ENCODE measurements at regions not wholly inside any gene's neighbourhood (a gene's known extent, or its start where the extent isn't known, plus 50 kb on each side); places are given as distances from the start of the nearest gene placed in this dataset.

DNA sequence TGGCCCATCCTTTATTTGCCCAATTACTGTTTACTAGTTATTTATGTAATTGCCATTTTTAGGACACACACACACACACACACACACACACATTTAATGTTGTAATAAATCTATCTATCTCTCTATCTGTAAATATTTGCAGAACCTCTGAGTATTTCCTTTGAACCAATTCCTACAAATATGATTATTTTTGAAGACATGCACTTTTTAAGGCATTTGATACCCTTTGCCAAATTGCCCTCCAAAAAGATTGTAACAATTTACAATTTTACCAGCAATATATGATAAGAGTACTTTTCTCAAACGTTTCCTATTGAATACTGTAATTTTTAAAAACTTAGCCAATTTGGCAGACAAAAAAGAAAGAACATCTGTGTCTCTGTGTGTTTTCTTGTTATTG lies 143.8 kb upstream of the FOXF1 start:
- intact Hi-C loops (cut with DNase I), result no loop called here
- no peak for ATAC-seq

DNA sequence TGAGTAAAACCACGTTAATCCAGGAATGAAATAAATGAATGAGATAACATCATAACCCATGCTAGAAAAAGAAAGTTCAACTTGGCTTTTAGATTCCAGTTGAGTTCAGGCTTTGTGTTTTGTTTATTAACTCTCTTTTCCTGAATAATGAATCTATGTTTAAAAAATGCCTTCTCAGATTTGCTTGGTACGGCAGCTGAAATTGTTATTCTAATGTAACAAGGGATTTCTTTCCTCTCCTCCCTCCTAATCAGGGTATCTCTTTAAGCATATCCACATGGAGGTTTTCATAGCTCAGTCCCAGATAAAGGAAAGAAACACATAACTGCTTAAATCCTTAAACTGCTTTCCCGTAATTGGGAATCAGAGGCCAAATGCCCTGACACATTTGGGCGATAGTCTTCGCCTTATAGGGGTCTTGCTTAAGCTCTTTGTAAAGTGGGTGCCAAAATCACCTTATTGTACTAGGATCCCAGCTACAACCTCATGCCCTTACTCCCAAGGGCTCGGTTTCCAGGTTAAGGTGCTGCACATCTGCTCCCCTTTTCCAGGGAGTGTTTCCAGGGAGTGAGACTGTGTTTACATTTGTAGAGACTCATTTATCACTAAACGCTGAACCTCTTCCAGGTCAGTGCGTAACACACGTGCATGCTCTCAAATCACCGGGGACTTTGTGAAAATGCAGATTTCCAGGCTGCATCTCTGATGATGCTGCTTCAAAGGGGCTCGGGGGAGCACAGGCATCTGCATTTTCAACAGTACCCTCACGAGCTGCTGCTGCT lies 142.8 kb upstream of the FOXF1 start:
- intact Hi-C loops (cut with DNase I), result no loop called here
- ATAC-seq (no peak), DNase-seq (no peak)

More for the DNA sequence above, 143.8 kb upstream of the FOXF1 start:
- no peak for DNase-seq

DNA sequence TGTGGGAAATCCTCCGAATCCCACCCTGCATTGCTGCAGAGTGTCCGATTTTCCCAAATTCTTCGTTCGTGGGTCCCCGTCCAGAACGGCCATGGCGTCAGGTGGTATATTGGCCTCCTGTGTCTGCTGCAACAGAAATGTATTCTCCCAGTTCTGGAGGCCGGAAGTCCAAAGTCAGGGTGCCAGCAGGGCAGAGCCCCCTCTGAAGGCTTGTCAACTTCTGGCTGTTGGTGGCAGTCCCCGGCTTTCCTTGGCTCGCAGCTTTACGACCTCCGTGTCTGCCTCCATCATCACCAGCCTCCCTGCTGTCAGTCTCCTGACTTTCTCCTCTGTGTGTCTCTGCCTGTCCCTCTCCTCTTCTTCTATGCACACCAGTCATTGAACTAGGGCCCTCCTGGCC lies 142.1 kb upstream of the FOXF1 start:
- DNase-seq, result no peak

DNA sequence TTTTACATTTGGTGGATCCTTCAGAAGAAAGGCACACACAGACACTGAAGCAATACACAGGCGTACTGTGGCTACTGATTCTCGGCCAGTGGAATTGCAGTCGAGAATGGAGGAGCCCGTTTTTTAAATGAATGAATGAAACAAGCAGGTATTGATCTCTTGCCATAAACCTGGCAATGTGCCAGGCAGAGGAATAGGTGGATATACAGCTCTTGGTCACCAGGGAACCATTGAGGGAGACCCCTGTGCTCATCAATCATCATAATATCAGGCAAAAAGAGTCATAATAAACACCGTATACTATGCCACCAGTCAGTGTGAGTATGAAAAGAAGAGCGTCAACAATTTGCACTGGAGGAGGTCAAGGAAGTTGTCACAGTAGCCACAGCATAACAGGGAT lies 140.3 kb upstream of the FOXF1 start:
- ATAC-seq (no peak), DNase-seq (no peak)
- intact Hi-C loops (cut with DNase I), result no loop called here

More for the DNA sequence above, 142.1 kb upstream of the FOXF1 start:
- ATAC-seq, result no peak
- intact Hi-C loops (cut with DNase I), result no loop called here

DNA sequence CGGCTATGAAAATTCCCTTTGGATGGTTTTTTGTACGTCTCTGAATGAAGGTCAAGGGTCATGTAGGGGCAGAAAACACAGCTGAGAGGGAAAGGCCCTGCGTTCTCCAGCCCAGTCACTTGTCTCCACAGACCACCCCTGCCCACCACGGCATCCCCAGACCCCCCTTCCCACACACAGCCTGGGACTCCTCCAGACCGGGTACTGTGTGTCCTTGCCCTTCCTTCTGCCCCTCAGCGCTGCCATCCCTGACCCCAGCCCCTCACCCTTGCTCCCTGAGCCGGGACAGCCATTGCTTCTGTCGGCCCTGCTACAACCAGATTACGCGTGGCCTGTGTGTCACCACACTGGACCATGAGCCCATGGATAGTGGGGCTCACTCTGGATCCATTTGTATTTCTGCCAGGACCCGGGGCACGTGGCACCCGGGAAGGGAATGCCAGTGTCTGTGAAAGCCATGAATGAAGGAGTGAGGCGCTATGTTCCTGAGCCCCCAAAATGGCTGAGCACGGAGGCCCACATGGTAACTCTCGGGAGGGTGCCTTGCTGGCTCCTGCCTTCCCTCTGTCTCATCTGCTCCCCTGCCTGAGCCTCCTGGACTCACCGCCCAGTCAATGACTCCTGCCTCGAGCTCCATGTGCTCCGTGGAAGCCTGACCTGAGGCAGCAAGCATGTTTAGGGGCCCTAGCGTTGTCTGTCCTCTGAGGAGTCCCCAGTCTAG lies 139.1 kb upstream of the FOXF1 start:
- intact Hi-C loops (cut with DNase I), result no loop called here
- ATAC-seq, result no peak
- DNase-seq, result no peak

DNA sequence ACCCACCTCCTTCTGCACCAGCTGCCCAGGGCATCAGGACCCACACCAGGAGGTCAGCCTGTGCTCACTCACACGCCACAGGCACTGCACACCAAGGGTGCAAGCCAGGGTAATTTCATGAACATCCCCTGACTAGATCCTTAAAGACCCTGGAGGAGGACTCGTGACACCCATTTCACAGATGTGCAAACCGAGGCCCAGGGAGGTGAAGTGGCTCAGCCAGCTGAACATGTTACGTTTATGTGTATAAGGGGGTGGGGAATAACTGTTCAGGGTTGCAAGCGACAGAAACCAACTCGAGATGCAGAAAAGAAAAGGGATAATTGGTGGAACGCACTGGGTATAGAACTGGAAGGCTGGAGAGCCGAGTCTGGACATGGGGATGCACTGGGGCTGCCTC lies 138.1 kb upstream of the FOXF1 start:
- DNase-seq (no peak), ATAC-seq (no peak)
- intact Hi-C loops (cut with DNase I), result no loop called here

DNA sequence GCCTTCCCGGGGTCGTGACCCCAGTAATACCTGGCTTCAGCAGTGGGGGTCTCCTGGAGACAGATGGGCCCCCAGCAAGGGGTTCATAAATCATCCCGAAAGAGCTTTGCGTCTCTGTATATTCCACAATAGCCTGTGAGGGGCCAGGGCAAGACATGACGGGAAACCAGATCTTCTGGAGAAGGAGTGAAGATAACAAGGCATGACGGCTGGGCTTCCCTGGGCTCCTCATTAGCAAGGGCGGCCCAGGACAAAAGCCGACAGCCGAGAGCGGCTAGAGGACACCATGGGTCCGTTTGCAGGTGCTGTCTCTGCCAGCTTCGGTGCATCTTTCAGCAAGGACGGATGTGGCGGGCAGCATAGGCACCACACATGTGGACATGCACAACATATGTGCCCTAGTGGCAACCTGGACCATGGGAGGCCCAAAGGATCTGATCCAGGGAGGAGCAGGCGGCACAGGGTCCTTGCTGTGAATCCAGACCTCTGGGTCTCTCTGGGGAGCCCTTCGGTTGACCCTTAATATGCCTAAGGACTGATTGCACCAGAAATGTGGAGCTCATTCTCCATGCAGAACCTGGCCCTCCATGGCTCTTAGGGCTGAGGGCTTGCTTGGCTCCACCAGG lies 136.9 kb upstream of the FOXF1 start:
- DNase-seq (no peak), ATAC-seq (no peak)
- intact Hi-C loops (cut with DNase I), result no loop called here

DNA sequence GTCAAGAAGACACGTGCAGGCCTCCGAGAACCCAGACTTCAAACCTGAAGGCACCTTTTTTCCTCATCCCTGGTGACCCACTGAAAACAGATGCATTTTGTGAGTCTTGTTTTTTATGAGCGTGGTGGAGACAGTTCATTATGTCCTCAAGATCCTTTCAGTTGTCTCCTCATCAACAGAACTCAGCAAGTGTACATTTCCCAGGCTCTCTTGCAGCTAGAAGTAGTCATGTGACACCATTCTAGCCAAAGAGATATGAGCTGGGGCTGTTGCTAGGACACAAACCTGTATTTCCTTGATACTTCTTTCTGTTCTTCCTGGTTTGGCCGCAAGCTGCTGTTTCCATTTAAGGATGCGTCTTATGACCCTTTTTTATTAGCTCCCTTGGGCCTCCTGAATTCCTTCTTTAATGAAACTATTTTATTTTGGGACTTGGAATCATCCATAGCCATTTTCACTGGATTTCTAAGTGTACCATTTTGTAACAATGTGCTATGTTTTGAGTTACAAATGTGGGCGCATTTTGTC lies 135.7 kb upstream of the FOXF1 start:
- intact Hi-C loops (cut with DNase I), result no loop called here
- ATAC-seq (no peak), DNase-seq (no peak)

DNA sequence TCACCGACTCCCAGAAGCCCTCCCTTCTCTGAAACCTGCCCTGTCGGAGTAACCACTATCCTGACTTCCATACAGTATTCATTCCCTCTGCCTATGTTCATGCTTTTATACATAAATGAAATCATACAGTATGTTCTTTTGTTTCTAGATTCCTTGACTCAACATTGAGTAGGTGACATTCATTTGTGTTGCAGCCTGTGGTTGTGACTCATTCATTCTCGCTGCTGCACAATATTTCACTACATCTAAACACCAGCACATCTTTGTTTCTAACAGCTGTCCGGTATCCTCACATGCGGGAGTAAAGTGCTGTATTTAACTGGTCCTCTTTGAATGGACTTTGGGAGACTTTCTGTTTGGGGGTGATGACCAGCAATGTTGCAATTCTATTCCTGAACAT lies 135.0 kb upstream of the FOXF1 start:
- DNase-seq (no peak), ATAC-seq (no peak)
- intact Hi-C loops (cut with DNase I), result no loop called here

DNA sequence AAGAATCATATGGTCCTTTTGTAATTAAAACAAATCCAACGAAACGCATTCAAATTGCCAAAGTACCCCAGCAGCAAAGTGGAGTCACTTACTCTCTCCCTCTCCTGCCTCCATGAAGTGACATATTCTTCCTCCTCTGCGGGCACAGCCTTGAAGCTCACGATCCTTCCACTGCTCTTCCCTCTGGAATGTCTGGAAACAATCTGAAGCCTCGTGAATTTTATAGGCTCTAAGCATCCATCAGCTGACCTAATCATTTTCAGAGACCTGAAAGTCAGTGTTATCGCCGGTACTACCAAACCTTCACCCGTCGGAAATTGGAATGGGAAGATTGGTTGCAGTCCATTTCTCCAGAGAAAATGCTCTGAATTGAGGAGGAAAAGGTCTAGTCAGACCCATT lies 134.5 kb upstream of the FOXF1 start:
- DNase-seq (no peak), ATAC-seq (no peak)
- intact Hi-C loops (cut with DNase I), result no loop called here

DNA sequence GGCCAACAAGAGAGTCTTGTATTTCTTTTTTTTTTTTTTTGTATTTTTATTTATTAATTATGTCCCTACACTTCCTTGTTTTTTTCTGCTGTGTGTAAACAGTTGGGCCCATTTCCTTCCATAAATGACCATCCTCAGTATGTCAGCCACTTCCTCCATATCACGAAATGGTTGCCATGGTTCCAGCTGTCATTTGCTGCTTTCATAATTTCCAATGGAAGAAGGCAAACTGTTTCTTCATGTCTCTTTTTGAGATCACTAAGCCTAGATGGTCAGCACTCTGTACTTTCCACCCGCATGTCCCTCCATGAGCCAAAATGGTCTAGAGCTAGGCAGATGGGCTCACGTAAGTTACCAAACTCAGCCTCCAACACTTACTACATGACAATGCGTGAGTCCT lies 133.5 kb upstream of the FOXF1 start:
- ATAC-seq, result no peak
- no peak for DNase-seq
- intact Hi-C loops (cut with DNase I), result no loop called here

DNA sequence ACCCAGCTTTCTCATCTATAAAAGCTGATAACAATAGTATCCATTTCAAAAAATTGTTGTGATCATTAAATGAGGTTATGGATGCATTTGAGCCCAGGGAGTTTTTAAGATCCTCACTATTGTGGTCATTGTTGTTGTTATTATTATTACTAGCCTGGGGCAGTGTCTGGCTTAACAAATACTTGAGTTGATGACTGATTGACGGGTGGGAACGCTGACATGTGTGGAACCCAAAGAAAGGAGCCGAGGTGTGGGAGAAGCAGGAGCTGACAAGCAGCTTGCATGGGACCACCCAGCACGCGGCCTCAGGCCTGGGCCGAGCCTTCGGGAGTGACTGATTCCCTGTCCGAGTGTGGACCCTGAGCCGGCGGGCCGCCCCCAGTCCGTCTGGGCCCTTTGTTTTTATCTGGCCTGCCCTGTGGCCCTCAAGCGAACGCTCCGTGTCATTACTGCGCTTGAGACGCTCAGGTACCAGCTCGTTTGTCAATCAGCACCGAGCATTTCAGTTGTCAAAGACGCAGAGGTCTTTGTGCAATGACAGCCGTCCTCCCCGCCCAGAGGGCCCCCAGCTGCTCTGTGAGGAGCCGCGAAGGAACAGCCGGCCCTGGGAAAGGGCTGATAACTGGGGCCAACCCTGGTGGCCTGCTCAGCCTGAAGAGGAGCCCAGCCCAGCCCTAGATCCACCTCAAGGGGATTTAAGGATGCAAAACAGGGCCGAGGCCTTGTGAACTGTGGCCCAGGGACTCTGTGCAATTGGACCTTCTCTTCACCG lies 132.9 kb upstream of the FOXF1 start:
- DNase-seq (no peak), ATAC-seq (no peak)
- intact Hi-C loops (cut with DNase I), result no loop called here

DNA sequence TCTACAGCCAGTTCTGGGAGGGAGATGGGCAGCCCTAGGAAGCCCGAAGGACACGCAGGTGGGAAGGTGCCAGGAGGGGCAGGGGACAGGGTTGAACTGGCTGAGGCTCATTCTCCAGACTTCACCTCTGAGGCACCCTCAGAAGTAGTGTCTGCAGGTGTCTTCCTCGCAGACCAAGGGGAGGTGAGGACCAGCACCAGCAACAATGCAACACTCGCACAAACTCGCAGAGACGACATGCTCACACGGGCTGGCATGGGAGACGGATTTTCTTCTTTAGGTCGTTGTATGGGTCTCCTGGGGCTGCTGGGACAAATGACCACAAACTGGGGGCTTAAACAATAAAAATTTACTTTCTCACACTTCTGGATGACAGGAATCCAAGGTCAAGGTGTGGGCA lies 132.2 kb upstream of the FOXF1 start:
- intact Hi-C loops (cut with DNase I), result no loop called here
- DNase-seq (no peak), ATAC-seq (no peak)

DNA sequence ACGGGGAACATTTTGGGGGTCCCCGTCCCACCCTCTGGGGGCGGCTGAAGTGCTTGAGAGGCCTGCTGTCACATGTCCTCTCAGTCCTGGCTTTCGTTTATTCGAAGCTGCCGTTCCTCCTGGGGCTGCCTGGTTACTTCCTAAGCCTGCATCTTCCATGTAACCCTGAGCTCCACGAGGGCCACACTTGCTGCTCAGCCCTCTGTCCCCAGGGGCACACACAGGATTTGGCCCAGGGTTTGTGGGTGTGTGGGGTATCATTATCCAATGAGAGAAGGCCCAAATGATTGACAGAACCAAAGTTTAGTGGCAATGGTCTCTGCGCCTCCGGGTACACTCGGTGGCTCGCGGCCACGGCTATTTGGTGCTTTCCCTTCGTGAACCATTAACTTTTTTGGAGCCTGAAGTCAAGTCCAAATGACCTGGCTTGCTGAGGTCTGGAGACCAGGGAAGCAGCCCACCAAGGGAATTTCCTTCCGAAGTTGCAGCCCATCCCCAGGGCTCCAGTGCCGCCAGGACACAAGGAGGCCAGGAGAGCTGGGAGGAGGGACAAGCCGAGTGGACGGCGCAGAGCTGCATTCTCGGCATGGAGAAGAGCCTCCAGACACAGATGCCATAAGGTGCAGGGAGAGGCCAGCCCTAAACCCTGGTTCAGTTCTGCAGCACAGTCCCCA lies 131.4 kb upstream of the FOXF1 start:
- no peak for DNase-seq
- ATAC-seq, result no peak
- intact Hi-C loops (cut with DNase I), result no loop called here

DNA sequence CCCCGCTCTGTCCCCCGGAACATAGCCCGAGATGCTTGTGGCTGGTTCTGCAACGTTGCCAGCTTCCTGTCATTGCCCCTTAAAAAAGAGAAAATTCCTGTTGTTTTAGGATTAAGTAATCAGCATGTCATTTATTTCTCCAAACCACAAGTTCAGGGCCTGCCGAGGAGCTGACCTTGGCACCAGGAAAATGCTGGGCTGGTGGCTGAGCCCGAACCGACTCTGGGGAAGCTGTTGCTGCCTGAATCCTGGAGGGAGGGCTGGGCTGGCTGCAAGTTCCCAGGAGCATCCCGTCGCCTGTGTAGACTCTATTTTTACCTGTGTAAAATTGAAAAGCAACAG lies 130.9 kb upstream of the FOXF1 start:
- intact Hi-C loops (cut with DNase I), result no loop called here
- ATAC-seq (no peak), DNase-seq (no peak)

DNA sequence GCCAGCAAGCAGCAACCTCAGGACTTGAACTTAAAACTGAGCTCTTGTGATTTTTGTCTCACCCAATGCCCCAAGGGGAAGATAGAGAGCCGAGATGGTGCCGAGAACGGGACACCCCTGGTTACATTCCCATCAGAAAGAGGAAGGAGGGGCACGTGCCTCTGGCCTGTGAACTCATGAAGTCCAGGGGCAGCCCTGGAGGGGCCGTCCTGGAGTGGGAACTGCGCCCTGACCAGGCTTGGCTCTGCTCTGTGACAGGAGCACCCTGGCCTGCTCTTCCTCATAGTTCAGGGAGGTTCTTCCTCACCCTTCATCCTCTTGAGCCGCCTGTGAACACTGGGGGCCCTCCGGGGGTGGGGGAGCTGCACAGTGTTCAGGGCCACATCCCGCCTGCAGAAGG lies 130.3 kb upstream of the FOXF1 start:
- no peak for ATAC-seq
- intact Hi-C loops (cut with DNase I), result no loop called here
- no peak for DNase-seq

DNA sequence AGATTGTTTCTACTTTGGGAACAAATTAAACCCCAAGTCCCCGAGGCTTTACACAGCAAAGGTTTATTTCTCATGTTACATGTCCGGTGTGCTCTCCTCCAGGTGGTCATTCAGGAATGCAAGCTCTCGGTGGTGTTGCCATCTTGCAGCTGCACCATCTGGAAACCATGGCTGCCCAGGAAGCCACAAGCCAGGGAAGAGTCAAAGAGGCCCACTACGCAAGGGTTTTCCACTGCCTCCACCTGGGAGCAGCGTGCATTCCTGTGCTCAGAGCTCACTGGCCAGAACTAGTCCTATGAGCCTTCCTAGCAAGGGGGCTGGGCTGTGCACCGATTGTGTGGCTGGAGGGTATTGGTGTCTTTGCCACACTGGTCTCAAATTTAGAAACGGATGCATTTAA lies 128.8 kb upstream of the FOXF1 start:
- DNase-seq (no peak), ATAC-seq (no peak)
- intact Hi-C loops (cut with DNase I), result no loop called here

DNA sequence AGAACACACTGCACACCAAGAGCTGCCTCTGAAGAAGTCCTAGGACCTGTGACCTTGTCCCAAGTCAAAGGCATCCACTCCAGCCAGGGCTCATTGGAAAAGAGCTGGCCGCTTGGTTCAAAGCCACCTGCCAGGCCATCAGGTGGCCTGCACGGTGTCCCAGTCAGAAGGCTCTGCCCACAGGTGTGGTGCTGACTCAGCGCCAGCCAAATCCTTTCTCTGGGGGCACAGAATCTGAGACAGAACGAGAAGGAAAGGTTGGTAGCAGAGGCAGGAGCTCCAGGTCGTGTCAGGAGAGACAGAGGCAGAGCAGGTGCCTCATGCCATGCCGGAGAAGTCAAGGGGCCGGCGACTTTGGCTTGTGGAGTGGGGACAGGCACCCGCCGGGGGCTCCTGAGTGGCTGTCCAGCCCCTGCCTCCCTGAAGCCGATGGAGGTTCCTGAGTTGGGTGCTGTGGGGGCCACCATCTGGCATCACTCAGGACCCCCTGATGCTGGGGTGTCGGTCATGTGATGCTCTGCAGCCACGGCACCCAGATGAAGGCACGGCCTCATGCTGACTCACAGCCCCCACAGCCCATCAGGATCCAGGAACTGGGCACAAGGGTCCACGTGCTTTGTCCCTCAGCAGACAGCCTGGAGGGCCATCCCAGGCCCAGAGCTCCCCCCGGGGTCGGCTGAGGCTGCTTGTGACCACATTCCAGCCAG lies 128.1 kb upstream of the FOXF1 start:
- no peak for DNase-seq
- intact Hi-C loops (cut with DNase I), result no loop called here

More for the DNA sequence above, 128.1 kb upstream of the FOXF1 start:
- no peak for ATAC-seq
